ENCODE measurements at regions not wholly inside any gene's neighbourhood (a gene's known extent, or its start where the extent isn't known, plus 50 kb on each side); places are given as distances from the start of the nearest gene placed in this dataset.

DNA sequence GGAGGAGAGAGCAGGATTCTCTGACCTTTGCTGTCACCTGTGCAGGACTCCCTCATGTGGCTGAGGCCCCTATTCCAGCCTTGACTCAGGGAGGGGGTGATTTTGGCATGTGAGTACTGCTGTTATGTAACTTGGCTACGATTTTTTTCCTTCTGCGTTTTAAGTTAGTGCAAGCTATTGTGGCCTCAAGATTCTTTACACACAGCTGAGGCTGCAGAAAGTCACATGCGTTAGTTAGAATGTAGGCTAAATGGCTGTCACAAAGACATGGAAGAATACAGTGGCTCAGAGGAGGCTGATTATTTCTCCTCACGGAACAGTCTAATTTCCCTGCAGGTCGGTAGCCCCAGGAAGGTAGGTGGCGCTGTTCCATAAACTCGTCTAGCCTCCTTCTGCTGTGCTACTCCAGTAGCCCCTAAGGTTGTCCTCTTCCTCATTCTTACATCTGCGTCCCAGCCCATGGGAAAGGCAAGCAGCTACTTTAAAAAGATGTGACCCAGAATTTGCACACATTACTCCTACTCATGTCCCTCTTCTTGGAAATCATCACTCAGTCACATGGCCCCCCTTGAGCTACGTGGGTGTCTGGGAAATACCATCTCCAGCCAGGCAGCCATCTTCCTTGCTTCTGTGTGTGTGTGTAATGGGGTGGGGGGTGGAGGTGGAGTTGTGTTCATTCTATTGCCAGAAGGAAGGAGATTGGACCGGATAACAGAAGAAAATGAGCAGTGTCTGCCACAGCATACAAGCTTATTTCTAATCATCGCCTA, 486.6 kb downstream of the CCDC171 start:
- DNase-seq (ENCODE audit: low spot score) (peak; percentile 69), ATAC-seq (peak; percentile 85)
- Mint-ChIP-seq H3K4me1 (peaks cover 20% of the 10 kb centered on the region), H3K36me3 (no peaks in the 10 kb centered on the region), H3K9me3 (no peaks in the 10 kb centered on the region), H3K27ac (no peak overlapping the region), H3K27me3 (ENCODE audit: low read depth) (no peaks in the 10 kb centered on the region), H3K4me3 (no peak overlapping the region)
- CTCF ChIA-PET, result interaction anchor here (1.0 to 4.1 kb wide), 10 partner anchors 8 to 115 kb away, joined by 3 to 49 read pairs (median 5); no protein-coding TSS in a partner anchor
- TF ChIP-seq ATF6 (CRISPR knock-in tag; IDR thresholded peaks at IDR 0.05), result no peak
- TF ChIP-seq CTCF (IDR thresholded peaks at IDR 0.05), result peak; percentile 45
- TF ChIP-seq ERG (CRISPR knock-in tag; IDR thresholded peaks at IDR 0.05), result peak; percentile 18; the same call in 1 of the 2 replicates
- TF ChIP-seq ZNF423 (CRISPR knock-in tag; IDR thresholded peaks at IDR 0.05), result no peak
- POLR2A ChIA-PET, result interaction anchor here (0.6 to 1.1 kb wide), 2 partner anchors 8 to 11 kb away, joined by 3 to 4 read pairs; no protein-coding TSS in a partner anchor

DNA sequence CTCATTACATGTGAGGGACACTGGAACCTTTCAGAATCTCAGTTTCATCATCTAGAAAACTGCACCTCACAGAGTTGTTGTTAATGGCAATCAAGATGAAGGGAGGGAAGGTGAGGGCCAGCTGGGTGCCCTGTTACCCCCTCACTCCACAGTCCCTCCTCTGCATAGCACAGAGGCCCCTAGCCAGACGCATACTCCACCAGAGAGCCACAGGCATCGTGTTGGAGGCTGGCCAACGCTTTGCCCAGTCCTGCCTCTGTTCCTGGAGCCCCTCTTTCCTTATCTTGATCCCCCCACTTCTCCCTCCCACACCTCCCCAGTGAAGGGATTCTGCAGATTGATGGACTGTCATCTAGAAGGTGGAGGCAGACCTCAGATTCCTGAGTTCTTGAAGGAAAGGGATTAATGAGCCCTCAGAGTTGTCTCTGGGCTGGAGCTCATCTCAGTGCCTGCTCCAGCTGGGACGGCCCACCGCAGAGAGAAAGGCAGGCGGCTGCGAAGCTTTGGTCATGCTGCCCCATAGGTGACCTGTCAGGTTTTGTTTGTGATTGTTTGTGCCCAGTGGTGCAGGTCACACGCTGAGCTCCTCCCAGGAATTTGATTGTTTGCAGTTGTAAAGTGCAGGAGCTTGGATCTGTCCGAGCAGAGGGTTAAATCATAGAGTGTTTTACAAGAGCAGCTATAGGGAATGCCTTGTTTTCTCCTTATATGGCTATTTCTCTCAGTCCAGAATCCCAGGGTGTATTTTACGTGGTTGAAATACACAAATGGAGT, 487.3 kb downstream of the CCDC171 start:
- DNase-seq (ENCODE audit: low spot score), result peak; percentile 48
- Mint-ChIP-seq H3K4me3 (no peak overlapping the region), H3K9me3 (no peaks in the 10 kb centered on the region), H3K27me3 (ENCODE audit: low read depth) (no peaks in the 10 kb centered on the region), H3K4me1 (peaks cover 20% of the 10 kb centered on the region), H3K36me3 (no peaks in the 10 kb centered on the region), H3K27ac (no peak overlapping the region)
- POLR2A ChIA-PET, result interaction anchor here (1.1 kb wide), 1 partner anchor 9 kb away, joined by 4 read pairs; no protein-coding TSS in a partner anchor
- peak; percentile 79 for ATAC-seq
- TF ChIP-seq NR3C1 (CRISPR knock-in tag; conservative IDR thresholded peaks at IDR 0.05; ENCODE audit: low read depth) (no peak), NFATC4 (CRISPR knock-in tag; IDR thresholded peaks at IDR 0.05) (no peak), ZNF138 (CRISPR knock-in tag; conservative IDR thresholded peaks at IDR 0.05) (no peak), ZNF423 (CRISPR knock-in tag; IDR thresholded peaks at IDR 0.05) (peak; percentile 63; the same call in 1 of the 2 replicates), MLX (CRISPR knock-in tag; IDR thresholded peaks at IDR 0.05) (peak; percentile 54; the same call in 1 of the 2 replicates)
- CTCF ChIA-PET, result interaction anchor here (0.9 to 4.1 kb wide), 13 partner anchors 7 to 385 kb away, joined by 3 to 49 read pairs (median 5); no protein-coding TSS in a partner anchor

- no peaks in the 10 kb centered on the region for H3K9me3 Mint-ChIP-seq
- TF ChIP-seq TEAD4 (CRISPR knock-in tag; IDR thresholded peaks at IDR 0.05) (no peak), RORB (CRISPR knock-in tag; IDR thresholded peaks at IDR 0.05) (no peak), ZMAT4 (CRISPR knock-in tag; IDR thresholded peaks at IDR 0.05) (no peak), ELF4 (CRISPR knock-in tag; IDR thresholded peaks at IDR 0.05; ENCODE audit: low read depth) (no peak), FOXJ3 (CRISPR knock-in tag; IDR thresholded peaks at IDR 0.05; ENCODE audit: borderline replicate concordance) (no peak), ZBTB21 (CRISPR knock-in tag; IDR thresholded peaks at IDR 0.05; ENCODE audit: borderline replicate concordance) (no peak)
- TF ChIP-seq, protein P1, sequence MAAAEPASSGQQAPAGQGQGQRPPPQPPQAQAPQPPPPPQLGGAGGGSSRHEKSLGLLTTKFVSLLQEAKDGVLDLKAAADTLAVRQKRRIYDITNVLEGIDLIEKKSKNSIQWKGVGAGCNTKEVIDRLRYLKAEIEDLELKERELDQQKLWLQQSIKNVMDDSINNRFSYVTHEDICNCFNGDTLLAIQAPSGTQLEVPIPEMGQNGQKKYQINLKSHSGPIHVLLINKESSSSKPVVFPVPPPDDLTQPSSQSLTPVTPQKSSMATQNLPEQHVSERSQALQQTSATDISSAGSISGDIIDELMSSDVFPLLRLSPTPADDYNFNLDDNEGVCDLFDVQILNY (CRISPR knock-in tag; IDR thresholded peaks at IDR 0.05), result no peak
- TF ChIP-seq, protein P2, sequence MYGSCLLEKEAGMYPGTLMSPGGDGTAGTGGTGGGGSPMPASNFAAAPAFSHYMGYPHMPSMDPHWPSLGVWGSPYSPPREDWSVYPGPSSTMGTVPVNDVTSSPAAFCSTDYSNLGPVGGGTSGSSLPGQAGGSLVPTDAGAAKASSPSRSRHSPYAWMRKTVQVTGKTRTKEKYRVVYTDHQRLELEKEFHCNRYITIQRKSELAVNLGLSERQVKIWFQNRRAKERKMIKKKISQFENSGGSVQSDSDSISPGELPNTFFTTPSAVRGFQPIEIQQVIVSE (CRISPR knock-in tag; IDR thresholded peaks at IDR 0.05; ENCODE audit: borderline replicate concordance), result no peak
- peaks cover 20% of the 10 kb centered on the region for H3K4me1 Mint-ChIP-seq
- DNase-seq (ENCODE audit: low spot score) (no peak), ATAC-seq (no peak)
- CTCF ChIA-PET, result no interaction called here
- no peak overlapping the region for H3K27ac Mint-ChIP-seq
- no peaks in the 10 kb centered on the region; the same call in 1 of the 2 replicates for H3K27me3 Mint-ChIP-seq (ENCODE audit: low read depth)
- H3K36me3 Mint-ChIP-seq, result no peaks in the 10 kb centered on the region
- POLR2A ChIA-PET, result no interaction called here
- no peak overlapping the region for H3K4me3 Mint-ChIP-seq
Measured at GRCh38 chr9:16043756-16044578, 491.1 kb downstream of the CCDC171 start.
